HG03025 (cell line): ENCODE measurements at regions not wholly inside any gene's neighbourhood (a gene's known extent, or its start where the extent isn't known, plus 50 kb on each side); places are given as distances from the start of the nearest gene placed in this dataset.
"Not testable (repeated sequence)": the region's sequence is repeated elsewhere in the genome, so short reads cannot be mapped to it uniquely, and the experiment has no call there.

Experiments
- ATAC-seq: cut with Tn5 transposase; IDR thresholded peaks from one replicate; pipeline ENCODE4 v1.9.1; 2021; ENCODE audit warnings: mild to moderate bottlenecking, moderate library complexity; ENCODE audit not compliant: unreplicated experiment, low FRiP score

DNA sequence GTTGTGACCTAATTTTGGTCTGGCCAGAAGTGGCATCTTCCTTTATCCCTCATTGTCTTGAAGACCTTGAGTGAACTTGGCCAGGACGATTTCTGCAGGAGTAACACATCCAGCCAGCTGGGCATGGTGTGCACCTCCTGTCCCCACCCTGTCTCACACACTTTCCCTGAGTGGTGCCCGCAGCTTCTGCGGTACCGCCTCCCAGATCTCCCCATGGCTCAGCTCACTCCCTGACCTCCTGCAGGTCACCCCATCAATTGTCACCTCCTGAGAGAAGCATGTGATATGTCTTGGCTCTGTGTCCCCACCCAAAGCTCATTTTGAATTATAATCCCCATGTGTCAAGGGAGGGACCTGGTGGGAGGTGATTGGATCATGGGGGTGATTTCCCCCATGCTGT is 50.2 kb upstream of the TP53I11 start:
- ATAC-seq: no peak

DNA sequence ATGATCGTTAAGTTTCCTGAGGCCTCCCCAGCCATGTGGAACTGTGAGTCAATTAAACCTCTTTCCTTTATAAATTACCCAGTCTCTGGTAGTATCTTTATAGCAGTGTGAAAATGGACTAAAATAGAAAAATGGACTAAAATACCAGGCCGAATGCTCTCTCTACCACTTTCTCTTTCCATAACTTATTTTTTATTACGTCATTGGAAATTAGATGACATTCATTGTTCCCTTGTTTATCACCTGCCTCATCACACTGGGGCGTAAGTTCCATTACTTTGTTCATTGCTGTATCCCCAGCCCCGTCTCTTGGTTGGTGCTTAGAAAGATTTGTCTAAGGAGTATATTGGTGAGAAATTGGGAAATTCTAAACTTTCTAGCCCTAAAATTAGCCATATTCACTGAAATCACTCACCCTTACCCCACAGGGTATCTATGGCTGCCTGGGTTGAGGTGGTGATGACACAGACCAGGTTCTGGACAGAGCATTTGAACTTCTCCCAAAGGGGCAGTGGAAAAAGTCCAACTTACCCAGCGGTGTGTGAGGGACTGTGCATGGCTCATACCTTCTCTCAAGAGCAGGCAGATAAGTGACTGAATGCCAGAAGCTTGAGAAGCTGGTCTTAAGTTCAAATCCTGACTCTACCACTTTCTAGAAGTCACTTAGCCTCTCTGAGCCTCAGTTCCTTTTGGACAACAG is 50.9 kb upstream of the TP53I11 start:
- ATAC-seq: no peak

DNA sequence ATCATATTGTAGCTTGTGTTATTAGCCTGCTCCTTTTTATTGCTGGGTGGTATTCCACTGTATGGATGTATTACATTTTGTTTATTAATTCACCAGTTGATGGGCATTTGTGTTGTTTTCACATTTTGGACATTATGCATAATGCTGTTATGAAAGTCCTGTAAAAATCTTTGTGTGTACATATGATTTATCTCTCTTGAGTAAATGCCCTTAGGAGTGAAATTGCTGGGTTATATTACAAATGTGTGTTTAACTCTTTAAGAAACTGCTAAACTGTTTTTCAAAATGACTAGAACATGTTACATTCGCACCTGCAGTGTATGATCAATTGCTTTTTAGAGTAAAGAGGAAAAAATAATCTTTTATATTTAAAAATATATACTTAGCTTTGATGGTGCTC is 54.4 kb upstream of the TP53I11 start:
- no peak for ATAC-seq

DNA sequence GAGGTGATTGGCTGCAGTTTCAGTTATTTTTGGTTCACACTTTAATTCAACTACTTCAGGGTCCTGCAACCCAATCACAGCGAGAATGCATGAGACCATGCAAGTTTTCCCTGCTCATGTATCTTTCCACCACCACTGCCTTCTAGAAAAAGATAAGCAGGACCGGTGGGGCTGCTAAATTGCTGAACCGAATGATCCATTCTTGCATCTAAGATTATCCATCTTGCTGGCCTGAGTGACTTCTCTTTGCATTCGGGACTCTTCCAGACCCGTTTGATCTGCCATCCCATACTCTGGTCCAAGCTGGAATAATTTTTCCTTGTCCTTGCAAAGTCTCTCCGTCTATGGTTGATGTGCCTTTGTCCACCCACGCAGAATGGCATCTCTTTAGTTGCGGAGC is 56.3 kb upstream of the TP53I11 start:
- ATAC-seq: no peak

DNA sequence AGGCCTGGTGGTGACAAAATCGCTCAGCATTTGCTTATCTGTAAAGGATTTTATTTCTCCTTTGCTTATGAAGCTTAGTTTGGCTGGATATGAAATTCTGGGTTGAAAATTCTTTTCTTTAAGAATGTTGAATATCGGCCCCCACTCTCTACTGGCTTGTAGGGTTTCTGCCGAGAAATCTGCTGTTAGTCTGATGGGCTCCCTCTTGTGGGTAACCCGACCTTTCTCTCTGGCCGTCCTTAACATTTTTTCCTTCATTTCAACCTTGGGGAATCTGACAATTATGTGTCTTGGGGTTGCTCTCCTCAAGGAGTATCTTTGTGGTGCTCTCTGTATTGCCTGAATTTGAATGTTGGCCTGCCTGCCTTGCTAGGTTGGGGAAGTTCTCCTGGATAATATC is 65.3 kb upstream of the TP53I11 start:
- not testable (repeated sequence) for ATAC-seq

DNA sequence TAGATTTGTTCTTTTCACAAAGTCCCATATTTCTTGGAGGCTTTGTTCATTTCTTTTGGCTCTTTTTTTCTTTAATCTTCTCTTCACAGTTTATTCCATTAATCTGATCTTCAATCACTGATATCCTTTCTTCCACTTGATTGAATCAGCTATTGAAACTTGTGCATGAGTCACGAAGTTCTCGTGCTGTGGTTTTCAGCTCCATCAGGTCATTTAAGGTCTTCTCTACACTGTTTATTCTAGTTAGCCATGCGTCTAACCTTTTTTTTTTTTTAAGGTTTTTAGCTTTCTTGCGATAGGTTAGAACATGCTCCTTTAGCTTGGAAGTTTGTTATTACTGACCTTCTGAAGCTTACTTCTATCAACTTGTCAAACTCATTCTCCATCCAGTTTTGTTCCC is 65.8 kb upstream of the TP53I11 start:
- ATAC-seq: not testable (repeated sequence)

DNA sequence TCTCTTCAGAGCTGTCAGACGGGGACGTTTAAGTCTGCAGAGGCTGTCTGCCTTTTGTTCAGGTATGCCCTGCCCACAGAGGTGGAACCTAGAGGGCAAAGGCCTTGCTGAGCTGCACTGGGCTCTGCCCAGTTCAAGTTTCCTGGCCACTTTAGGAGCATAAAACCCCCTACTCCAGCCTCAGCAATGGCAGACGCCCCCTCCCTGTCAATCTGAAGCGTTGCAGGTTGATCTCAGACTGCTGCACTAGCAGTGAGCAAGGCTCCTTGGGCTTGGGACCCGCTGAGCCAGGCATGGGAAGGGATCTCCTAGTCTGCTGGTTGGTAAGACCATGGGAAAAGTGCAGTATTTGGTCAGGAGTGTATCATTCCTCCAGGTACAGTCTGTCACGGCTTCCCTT is 66.6 kb upstream of the TP53I11 start:
- ATAC-seq: no peak

DNA sequence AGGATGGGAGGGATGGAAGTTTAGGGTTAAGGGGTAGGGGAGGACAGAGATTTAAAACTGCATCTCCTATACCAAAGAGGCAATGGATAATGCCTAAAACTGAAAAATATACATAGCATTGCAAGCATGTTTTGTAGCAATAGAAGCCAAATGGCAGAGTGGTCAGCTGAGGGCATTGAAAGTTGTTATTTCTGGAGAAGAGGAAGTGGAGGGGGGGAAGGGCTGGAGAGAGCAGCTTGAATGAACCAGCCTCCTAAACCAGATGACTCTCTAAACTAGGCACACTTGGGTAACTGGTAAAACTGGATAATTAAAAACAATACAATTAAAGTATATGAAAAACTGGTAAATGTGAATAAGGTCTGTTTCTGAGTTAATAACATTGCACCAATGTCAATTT is 70.3 kb upstream of the TP53I11 start:
- no peak for ATAC-seq

DNA sequence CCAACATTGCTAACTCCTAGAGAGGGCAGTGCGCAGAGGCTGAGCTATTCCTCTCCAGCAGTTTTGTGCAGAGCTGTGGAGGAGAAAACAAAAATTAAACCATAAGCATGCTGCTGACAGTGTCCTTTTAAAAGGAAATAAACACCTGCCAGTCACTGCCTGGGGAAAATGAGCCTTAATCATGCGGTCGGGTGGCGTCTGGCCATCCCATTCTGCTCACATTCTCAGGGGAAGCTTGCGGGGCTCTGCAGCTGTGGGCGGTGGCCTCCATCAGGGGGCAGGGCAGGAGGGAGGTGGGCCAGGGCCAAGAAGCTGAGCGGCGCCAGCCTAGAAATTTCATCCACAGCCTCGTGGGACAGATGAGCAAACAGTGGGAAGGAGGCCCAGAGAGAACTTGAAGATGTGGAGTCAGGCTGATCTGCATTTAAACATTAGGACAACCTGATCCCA is 71.0 kb upstream of the TP53I11 start:
- ATAC-seq: no peak

DNA sequence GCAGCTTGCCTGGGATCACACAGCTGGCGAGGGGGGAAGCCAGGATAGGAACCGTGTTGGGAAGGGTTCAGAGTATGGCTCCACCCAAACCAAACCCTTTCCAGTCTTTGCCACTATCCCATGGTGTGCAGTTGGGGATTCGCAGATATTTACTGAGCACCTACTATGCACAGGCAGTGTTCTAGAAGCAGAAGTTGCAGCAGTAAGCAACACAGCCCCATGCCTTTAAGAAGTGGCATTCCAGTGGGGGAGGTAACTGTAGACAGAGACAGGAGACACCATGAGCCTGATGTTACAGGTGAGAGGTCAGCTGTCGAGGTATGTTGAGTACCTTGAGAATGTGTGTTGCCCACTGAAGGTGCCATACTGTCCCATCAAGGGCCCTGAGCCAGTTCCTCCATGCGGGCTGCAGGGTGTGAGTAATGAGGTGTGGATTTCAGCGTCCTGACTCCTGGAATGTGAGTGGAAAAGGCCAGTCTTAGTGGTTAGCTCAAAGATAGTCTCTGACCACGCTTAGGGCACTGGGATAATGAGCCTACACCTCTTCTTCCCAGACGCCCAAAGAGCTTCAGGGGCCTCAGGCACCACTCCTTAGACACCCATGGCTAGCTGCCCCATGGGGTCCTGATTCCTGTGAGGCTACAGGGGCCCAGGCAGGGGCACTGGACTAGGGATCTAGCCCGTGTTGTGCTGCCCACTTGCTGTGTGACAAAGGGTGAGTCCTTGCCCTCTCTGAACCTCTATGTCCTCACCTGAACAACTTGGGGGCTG is 71.8 kb upstream of the TP53I11 start:
- ATAC-seq: no peak

DNA sequence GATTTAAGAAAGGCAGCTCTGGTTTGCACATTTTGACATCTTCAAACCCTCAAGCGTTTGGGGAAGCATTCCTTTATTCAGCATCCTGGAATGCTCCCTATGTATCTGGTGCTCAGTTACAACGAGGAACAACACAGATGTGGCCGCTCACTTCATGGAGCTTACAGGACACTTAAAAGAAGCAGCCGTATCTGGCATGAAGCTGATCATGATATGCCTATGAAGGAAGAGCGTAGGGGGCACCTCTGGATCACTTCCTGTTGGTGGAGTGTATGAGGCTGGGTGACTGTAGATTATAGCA is 72.3 kb upstream of the TP53I11 start:
- ATAC-seq: no peak

DNA sequence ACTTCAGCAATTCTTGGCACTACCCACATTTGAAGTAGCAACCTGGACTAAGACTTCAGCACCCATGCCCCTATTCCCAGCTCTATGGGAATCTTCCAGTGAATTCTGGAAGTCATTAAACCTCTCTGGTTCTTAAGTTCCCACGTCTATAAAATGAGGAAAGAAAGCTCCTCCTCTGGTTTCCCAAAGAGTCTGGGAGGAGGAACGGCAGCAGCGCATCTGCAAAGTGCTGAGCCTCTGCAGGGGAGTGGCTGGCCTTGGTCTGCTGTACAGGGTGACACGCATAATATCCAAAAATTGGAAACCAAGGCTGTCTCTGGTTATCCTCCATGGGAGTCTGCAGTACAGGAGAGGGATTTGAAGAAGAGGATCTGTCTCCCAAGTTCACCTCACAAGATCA is 73.6 kb upstream of the TP53I11 start:
- no peak for ATAC-seq

DNA sequence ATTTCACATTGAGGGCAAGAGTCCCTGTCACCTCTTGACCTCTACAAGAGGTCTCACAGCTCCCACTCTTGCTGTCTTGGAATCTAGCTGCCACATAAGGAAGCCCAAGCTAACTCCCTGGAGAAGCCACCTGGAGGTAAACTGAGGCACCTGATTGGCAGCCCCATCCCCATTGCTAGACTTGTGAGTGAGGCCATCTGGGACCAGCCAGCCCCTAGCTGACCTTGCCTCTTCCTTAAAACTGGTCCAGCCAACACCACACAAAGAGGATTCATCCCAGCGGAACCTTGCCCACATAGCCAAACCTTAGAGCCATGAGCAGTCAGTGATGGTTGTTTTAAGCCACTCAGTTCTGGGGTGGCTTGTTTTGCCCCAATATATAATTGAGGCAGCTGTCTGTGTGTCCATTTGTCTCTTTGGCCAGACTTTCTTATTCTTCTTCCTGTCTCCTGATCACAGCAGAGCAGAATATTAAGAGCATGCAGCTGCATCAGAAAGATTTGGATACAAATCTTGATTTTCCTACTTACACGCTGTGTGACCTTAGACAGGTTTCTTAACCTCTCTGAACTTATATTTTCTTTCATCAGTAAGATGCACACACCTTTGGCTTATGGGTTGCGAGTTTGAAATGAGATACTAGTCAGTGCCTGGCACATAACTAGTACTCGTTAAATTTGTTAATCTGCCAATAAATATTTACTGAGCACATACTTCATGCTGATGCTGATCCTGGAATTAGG is 74.3 kb upstream of the TP53I11 start:
- ATAC-seq: no peak

DNA sequence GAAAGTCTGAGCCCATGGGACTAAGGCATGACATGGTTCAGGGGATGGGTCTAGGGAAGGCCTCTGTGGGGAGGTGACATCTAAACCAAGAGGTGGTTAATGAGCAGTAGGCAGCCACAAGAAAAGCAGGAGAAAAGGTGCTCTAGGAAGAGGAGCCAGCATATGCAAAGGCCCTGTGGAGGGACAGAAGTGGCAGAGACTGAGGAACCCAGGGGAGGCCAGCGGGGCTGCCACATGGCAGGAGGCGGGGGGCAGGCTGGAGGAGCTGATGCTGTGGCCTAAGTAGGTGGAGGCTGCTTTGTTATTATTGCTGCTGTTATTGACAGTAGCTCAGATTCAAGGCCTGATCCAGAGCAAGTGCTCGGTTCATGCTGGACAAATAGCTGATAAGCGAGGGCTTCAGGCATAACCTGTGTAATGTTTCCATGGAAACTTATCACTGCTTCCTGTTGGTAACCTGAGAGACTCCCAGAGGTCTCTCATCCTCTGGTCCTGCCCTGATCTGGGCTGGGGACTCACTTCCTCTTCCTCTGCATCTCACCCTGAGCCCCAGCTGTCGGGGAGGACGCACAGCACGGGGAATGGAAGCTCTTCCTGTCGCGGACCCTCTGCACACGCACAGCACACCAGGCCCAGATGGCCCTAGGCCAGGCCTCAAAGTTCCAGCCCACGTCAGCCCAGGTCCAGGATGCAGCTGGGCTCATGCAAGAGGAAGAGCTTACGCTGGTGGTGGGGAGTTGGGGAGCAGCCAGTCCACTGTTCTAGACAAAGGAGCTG is 75.2 kb upstream of the TP53I11 start:
- ATAC-seq: no peak

DNA sequence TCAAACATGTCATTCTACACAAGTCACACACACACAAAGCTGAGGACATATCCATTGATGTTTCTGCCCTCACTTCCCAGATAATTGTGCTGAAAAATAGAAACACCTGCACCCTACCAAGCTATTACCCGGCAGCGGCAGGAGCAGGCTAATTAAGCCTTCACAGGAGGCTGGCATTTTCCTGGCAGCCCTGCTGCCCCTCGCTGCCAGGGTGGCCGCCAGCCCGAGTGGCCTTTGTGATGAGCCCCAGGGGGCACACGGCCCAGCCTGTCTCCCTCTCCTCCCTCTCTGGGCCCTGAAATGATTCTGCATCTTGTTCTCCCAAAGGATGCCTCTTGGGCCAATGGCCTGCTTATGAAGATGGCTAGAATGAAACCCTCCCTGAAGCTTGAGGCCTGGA is 76.2 kb upstream of the TP53I11 start:
- ATAC-seq: no peak

DNA sequence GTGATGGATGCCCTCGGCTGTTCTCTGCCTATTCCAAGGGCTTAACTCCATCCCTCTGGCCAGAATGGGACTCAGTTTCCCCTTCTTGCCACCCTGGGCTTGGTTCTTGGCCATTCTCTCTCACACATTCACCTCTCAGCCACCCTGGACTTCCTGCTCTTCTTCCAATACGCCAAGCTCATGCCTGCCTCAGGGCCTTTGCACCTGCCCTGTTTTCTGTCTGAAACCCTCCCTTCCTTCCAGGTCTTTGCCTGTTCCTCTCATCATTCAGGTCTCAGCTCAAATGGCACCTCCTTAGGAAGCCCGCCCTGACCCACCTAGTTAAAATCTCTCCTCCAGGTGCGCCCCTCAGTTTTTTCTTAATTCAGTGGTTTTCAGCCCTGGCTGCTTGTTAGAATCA is 76.6 kb upstream of the TP53I11 start:
- ATAC-seq: no peak

DNA sequence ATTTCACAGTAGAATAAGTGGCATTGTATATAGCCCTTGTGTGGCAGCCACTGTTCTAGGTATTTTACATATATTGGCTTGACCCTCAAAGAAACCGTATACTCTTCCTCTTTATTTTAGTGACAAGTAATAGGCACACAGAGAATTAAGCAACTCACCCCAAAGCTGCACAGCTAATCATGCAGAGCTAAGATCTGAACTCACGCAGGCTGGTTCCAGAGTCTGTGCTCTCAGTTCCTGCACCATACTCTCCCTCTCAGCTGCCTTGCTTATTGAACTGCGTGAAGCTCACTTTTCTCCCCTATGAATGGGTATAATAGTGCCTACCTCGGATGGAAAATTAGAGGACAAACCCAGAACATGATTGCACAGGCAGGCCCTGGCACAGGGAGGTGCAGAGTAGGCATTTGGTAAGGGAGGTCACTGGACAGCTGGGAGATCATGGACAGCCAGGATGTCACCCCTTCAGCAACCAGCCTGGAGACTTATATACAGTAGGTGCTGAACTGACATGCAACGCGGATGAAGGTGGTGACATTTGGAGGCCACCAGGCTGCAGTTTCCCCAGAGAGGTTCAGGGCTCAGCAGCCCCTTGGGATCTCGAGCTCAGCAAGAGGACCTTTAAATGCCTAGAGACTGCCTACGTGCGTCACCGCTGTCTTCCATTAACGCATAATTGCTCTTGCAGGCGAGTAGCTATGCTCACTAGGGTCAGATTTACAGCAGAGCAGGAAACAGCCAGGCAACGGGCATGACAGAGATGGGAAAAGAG is 78.4 kb upstream of the TP53I11 start:
- ATAC-seq: no peak

DNA sequence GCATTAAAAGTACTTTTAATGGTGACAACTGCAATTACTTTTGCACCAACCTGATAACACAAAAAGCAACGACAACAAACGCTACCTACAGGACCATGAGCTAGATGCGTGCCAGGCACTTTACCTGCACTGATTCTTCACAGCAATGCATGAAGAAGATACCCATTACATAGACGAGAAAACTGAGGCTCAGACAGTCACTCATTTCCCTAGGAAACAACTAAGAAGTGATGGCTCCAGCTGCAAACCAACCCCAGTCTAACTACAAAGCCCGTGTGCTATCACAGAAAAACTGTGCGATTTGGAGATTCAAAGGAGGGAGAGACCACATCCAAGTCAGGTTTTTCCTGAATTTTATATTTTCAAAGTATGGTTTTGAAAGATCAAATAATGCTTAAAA is 80.1 kb upstream of the TP53I11 start:
- no peak for ATAC-seq

DNA sequence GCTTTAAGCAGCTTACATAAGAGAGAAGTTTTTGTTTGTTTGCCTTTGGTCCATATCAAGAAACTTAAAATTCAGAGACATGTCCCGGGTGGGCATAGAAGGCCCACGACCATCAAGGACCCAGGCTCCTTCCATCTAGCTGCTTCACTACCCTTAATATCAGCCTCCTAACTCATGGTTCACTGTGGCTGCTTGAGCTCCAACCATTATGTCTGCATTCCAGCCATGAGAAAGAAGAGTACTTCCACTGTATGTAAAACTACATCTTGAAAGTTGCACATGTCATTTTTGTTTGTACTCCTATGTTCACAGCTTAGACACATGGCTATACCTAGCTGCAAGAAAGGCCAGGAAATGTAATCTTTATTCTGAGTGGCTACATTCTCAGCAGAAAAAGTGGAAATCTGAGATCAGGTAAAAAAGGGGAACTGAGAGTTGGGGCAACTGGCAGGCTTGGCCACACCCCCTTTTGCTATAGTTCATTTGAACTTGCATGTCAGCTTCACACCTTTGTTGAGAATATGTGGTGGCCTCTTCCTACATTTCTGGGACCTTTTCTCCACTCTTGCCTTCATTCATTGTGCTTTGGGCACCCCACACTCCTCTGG is 81.3 kb upstream of the TP53I11 start:
- ATAC-seq: peak; percentile 79

DNA sequence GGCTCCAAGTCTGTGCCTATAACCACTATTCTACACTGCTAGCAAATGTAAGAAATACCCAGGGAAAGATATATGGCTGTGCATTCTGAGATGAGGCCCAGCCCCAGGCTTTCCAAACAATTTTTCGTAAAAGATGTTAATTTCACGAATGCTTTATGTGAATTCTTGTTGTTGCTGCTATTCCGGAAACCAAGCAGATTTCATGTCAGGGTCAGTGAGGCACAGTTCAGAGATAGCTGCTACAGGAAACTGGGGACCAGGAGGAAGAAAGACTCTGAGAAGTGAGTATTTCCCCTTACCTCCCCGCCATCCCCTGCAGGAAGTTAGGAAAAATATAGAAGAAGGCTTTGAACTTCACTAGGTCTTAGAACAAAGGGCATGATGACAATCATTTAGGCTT is 84.7 kb upstream of the TP53I11 start:
- no peak for ATAC-seq
